Endometrium (tissue), 2 donors: ENCODE measurements at regions not wholly inside any gene's neighbourhood (a gene's known extent, or its start where the extent isn't known, plus 50 kb on each side); places are given as distances from the start of the nearest gene placed in this dataset.

ENCODE experiments used
- FAIRE-seq: peaks from 2 replicates; lab custom pipeline; 2012; peaks lifted over from hg19 to GRCh38; lab: Jason Lieb, UNC
- donor health status: control.
- donor health status: control.

GRCh38 chr5:176176231-176176630 lies 62.0 kb upstream of the SIMC1 start:
- no peak for FAIRE-seq

DNA sequence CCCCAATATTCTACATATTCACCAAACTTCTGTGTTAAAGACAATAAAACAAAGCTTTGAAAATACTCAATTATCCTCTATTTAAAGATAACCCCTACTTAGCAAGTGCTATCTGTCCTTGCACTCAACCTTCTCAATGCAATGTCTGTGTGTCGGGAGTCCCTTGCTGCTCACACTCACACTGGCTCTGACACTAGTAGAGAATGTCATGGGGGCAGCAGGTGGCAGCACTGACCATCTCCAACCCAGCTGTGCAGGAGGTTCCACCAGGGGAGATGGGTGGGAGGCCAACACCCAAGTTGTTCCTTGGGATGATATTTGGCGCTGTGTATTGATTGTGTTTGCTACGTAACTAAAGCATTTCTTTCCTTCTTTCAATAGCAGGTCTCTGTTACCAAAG lies 59.4 kb upstream of the SIMC1 start:
- no peak for FAIRE-seq

GRCh38 chr5:176180339-176180738 lies 57.9 kb upstream of the SIMC1 start:
- no peak for FAIRE-seq

- FAIRE-seq = no peak
Measured at GRCh38 chr5:176180781-176181180, 57.4 kb upstream of the SIMC1 start.

DNA sequence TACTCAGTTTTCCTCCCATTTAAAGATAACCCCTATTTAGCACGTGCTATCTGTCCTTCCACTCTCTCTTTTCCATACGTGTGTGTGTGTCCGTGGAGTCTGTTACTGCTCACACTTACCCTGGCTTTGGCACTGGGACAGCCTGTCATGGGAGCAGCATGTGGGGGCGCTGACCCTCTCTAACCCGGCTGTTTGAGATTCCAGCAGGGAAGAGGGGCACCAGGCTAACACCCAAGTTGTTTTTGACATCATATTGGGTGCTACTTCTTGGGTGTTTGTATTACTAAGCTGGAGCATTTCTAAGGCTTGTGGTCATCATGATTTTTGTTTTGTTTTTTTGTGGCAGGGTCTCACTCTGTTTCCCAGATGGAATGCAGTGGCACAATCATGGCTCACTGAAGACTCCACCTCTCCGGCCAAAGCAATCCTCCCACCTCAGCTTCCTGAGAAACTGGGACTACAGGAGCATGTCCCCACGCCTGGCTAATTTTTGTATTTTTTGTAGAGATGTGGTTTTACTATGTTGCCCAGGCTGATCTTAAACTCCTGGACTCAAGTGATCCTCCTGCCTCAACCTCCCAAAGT lies 56.9 kb upstream of the SIMC1 start:
- FAIRE-seq = no peak

GRCh38 chr5:176183321-176184074 lies 54.7 kb upstream of the SIMC1 start:
- FAIRE-seq = no peak

DNA sequence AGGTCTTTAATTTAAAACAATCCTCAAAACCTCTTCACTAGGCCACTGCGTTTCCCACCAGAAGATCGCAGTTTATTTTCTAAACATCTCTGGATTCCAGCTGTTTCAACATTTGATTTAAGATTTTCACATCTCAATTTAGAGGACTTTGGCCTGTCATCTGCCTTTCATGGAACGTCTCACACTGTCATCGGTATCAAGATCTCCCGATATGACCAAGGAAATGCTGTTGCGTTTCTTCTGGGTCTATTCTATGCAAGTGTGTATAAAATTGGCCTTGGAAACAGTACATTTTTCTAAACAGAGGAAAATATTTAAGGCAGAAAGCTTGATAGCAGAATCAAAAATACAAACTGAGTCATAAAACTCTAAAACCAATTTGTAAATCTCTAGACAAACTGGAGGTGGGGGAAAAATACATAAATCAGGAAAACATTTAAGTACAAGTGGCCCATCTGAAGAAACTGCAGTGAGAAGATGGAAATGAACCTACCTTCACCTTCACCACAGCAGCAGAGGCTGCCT lies 53.6 kb upstream of the SIMC1 start:
- FAIRE-seq = no peak

DNA sequence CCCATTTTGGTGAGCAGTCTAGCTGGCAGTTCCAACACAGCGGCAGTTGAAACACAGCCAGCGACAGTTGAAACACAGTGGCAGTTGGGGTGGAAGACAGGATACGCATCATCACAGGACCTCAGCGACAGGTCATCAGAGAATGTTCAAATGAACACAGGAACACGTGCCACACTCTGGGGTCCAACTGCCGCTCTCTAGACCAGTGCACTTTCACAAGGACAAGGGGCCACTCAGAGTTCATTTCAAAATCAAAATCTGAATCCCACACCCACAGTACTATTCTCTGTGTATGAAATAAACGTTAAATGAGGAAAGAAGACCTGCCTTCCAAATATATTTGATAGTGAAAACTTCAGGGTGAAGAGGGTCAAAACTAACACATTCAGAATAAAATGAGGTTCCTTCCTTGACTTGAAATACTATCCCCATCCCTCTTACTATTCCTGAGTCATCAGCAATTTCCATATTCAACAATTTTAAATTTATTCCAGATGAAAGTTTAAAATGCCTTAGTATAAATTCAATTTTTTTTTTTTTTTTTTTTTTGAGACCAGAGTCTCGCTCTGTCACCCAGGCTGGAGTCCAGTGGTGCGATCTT lies 53.0 kb upstream of the SIMC1 start:
- no peak for FAIRE-seq

DNA sequence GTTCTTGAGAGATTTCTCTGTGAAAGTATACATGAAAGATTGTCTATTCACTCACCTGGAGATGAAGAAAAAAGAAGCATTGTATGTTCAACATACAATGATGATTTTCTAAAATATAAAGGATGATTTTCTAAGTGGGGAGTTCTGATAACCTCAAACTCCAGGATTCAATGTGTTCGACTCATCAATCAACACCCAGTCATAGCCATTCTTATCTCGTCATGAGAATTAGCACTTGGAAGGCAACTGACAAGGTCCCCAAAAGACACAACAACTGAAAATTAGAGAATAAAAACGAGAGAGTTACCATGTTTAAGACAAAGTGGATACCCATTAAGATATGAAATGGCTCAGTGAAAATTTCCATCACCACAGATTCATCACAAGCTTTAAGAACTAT lies 52.1 kb upstream of the SIMC1 start:
- no peak for FAIRE-seq

- FAIRE-seq = no peak
Measured at GRCh38 chr5:176187276-176188062, 50.8 kb upstream of the SIMC1 start.

DNA sequence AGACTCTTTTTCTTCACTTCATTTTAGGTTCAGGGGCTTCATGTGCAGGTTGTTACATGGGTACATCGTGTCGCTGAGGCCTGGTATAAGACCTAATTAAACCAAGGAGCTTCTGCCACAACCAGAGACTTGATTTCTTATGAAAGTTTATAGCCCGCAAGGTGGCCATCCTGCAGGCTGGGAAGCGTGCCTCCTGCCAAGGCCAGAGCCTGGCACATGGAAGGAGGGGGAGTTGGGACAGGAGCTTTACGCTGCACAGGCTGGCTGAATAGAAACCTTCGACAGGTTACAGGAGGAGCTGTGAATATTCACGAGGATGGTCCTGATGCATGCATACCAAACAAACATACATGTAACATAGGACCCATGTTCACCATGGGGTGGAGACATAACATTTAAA lies 50.1 kb upstream of the SIMC1 start:
- FAIRE-seq = no peak
